PC-9 (cell line): ENCODE measurements at regions not wholly inside any gene's neighbourhood (a gene's known extent, or its start where the extent isn't known, plus 50 kb on each side); places are given as distances from the start of the nearest gene placed in this dataset.

Experiments used
- BruUV-seq: library from RNA; stranded (reverse); fragments of 400-500 nt; replicated peaks from 2 replicates; lab custom pipeline; 2021; lab: Mats Ljungman, UMichigan
- CTCF ChIA-PET: fragments of 300-600 bp; sonication (Branson Sonifier 250); formaldehyde crosslinking; loops from one replicate; lab custom pipeline; 2022; ENCODE audit warnings: antibody characterized with exemption; lab: Charles Lee
- POLR2A ChIA-PET: fragments of 300-600 bp; sonication (Branson Sonifier 250); formaldehyde crosslinking; loops from one replicate; lab custom pipeline; 2022; ENCODE audit warnings: antibody characterized with exemption; ENCODE audit not compliant: unreplicated experiment; lab: Charles Lee
- DNase-seq, 2 experiments: peaks; one replicate each; pipeline versions ENCODE4 v3.0.0 to v3.0.0-alpha.2; 2015 to 2022; ENCODE audit warnings: mixed read lengths in 1 of 2
- H2AFZ ChIP-seq: fragments of 200-600 bp; sonication (generic); 2 replicates; pipeline ENCODE4 v1.8.1; 2017; ENCODE audit warnings: antibody characterized with exemption
- H3F3A ChIP-seq: fragments of 200-600 bp; sonication (generic); 2 replicates; pipeline ENCODE4 v1.8.1; 2017; ENCODE audit warnings: antibody characterized with exemption, mild to moderate bottlenecking, low read depth; ENCODE audit not compliant: insufficient read depth
- H3K27ac ChIP-seq: fragments of 200-600 bp; sonication (generic); 2 replicates; pipeline ENCODE4 v1.6.1; 2016; ENCODE audit warnings: mixed run types
- H3K27me3 ChIP-seq: fragments of 200-600 bp; sonication (generic); 2 replicates; pipeline ENCODE4 v1.6.1; 2016; ENCODE audit warnings: low read depth, mixed run types; ENCODE audit not compliant: insufficient read depth
- H3K36me3 ChIP-seq: fragments of 200-600 bp; sonication (generic); 2 replicates; pipeline ENCODE4 v1.6.1; 2016; ENCODE audit warnings: low read depth, mixed run types
- H3K4me1 ChIP-seq: fragments of 200-600 bp; sonication (generic); replicated peaks from 2 replicates; pipeline ENCODE4 v1.6.1; 2016; ENCODE audit warnings: mixed run types; ENCODE audit not compliant: insufficient read depth
- H3K4me2 ChIP-seq: fragments of 200-600 bp; sonication (generic); 2 replicates; pipeline ENCODE4 v1.6.1; 2017; ENCODE audit warnings: mixed run types
- H3K4me3 ChIP-seq: fragments of 200-600 bp; sonication (generic); 2 replicates; pipeline ENCODE4 v1.6.1; 2016; ENCODE audit warnings: mixed run types
- H3K79me2 ChIP-seq: fragments of 200-600 bp; sonication (generic); 2 replicates; pipeline ENCODE4 v1.6.1; 2017; ENCODE audit warnings: low read depth, mixed run types
- H3K9me2 ChIP-seq: fragments of 200-600 bp; sonication (generic); 2 replicates; pipeline ENCODE4 v1.8.1; 2017; ENCODE audit warnings: mild to moderate bottlenecking; ENCODE audit not compliant: insufficient read depth
- H3K9me3 ChIP-seq: fragments of 200-600 bp; sonication (generic); 2 replicates; pipeline ENCODE4 v1.8.1; 2016; ENCODE audit warnings: low read depth; ENCODE audit not compliant: insufficient read depth
- H4K20me1 ChIP-seq: fragments of 200-600 bp; sonication (generic); 2 replicates; pipeline ENCODE4 v1.8.1; 2017; ENCODE audit not compliant: insufficient read depth
- EZH2 ChIP-seq: fragments of 200-600 bp; sonication (generic); IDR thresholded peaks from 2 replicates; pipeline ENCODE4 v1.8.0; 2017; ENCODE audit warnings: antibody characterized with exemption, low read depth
- intact Hi-C: fragments of 100-400 bp; cut with micrococcal nuclease; formaldehyde crosslinking; loops from one replicate; pipeline ENCODE4 v1.10.0; 2022; ENCODE audit not compliant: unreplicated experiment
- TF ChIP-seq, protein P1 (sequence below): fragments of 200-600 bp; sonication (generic); conservative IDR thresholded peaks from 2 replicates; pipeline ENCODE4 v1.6.1; 2017; ENCODE audit warnings: mixed run types, antibody characterized with exemption, mild to moderate bottlenecking, moderate library complexity

DNA sequence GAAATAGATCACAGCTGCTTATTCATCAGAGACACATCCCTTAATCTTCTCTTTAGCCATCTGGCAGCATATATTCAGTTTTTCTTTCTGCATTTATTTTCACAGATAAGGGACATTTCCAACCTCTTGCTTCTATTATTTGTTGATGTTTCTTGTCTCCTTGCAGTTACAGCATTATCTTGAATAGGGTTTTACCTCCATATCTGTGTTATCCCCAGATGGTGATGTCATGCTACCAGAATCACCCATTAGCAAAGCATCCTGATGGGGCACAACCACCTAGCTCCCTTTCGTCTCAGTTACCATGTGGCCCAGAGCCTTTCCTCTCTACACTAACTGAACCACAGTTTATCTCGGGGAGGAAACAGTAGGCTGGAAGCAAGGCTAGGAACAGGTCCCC is 483.9 kb downstream of the FOXO1 start:
- Histone ChIP-seq H3K27me3 (no peaks in the 10 kb centered on the region), H3K4me1 (no peaks in the 10 kb centered on the region), H3K9me3 (no peaks in the 10 kb centered on the region), H2AFZ (no peak overlapping the region), H3K36me3 (no peaks in the 10 kb centered on the region), H3F3A (no peaks in the 10 kb centered on the region), H3K27ac (no peak overlapping the region), H3K4me2 (no peak overlapping the region), H4K20me1 (no peaks in the 10 kb centered on the region), H3K9me2 (no peaks in the 10 kb centered on the region), H3K4me3 (no peak overlapping the region), H3K79me2 (no peaks in the 10 kb centered on the region)
- BruUV-seq, result no TSS peak
- CTCF ChIA-PET, result no interaction called here
- POLR2A ChIA-PET, result no interaction called here
- TF ChIP-seq, protein P1, sequence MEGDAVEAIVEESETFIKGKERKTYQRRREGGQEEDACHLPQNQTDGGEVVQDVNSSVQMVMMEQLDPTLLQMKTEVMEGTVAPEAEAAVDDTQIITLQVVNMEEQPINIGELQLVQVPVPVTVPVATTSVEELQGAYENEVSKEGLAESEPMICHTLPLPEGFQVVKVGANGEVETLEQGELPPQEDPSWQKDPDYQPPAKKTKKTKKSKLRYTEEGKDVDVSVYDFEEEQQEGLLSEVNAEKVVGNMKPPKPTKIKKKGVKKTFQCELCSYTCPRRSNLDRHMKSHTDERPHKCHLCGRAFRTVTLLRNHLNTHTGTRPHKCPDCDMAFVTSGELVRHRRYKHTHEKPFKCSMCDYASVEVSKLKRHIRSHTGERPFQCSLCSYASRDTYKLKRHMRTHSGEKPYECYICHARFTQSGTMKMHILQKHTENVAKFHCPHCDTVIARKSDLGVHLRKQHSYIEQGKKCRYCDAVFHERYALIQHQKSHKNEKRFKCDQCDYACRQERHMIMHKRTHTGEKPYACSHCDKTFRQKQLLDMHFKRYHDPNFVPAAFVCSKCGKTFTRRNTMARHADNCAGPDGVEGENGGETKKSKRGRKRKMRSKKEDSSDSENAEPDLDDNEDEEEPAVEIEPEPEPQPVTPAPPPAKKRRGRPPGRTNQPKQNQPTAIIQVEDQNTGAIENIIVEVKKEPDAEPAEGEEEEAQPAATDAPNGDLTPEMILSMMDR, result no peak
- TF ChIP-seq EZH2, result no peak
- intact Hi-C loops, result no loop called here
- DNase-seq, result no peak

DNA sequence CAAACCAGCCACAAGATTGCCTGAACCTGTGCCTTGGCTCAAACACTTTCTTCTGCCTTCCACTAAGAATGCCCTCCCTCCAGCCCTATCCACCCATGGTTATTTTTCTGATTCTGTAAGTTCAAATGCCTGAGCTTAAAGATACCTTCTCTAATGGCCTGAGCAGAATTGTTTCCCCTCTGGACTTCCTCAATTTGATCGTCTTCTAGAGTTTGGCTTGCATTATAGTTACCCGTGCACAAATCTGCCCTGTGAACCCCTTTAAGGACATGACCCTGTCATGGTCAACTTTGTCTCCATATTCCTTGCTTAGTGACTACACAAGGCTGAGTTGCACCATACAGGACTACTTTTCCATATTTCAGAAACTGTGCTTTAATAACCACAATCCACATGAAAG is 481.0 kb downstream of the FOXO1 start:
- Histone ChIP-seq H3K27me3 (no peaks in the 10 kb centered on the region), H3K36me3 (no peaks in the 10 kb centered on the region), H3K9me2 (no peaks in the 10 kb centered on the region), H3F3A (no peaks in the 10 kb centered on the region), H3K9me3 (no peaks in the 10 kb centered on the region), H4K20me1 (no peaks in the 10 kb centered on the region), H3K4me1 (no peaks in the 10 kb centered on the region), H3K27ac (no peak overlapping the region), H2AFZ (no peak overlapping the region), H3K4me2 (no peak overlapping the region), H3K4me3 (no peak overlapping the region), H3K79me2 (no peaks in the 10 kb centered on the region)
- TF ChIP-seq, protein P1, result no peak
- TF ChIP-seq EZH2, result no peak
- BruUV-seq, result no TSS peak
- ChIA-PET CTCF (no interaction called here), POLR2A (no interaction called here)
- DNase-seq, result no peak
- intact Hi-C loops, result no loop called here

DNA sequence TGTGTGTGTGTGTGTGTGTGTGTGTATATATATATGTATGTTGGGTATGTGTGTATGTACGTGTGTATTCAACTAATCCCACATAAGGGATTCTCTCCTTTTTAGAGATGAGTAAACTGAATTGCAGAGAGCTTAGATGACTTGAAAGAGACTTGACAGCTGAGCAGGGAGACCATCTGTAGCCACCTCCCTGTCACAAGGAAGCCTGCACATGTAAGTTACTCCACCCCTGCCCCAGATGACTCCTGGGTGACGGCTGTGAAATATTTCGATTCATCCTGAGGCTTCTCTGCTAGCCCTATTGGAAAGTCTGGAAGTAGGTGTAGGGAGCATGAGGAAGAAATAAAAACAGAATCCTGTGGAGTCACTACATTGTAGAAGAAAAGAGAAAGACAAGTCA is 480.4 kb downstream of the FOXO1 start:
- ChIA-PET POLR2A (no interaction called here), CTCF (no interaction called here)
- TF ChIP-seq, protein P1, result no peak
- no peak for TF ChIP-seq EZH2
- Histone ChIP-seq H3K9me2 (no peaks in the 10 kb centered on the region), H3K36me3 (no peaks in the 10 kb centered on the region), H3K27ac (no peak overlapping the region), H3K4me3 (no peak overlapping the region), H3F3A (no peaks in the 10 kb centered on the region), H4K20me1 (no peaks in the 10 kb centered on the region), H3K9me3 (no peaks in the 10 kb centered on the region), H2AFZ (no peak overlapping the region), H3K4me1 (no peaks in the 10 kb centered on the region), H3K79me2 (no peaks in the 10 kb centered on the region), H3K4me2 (no peak overlapping the region), H3K27me3 (no peaks in the 10 kb centered on the region)
- intact Hi-C loops, result no loop called here
- BruUV-seq, result no TSS peak
- DNase-seq, result no peak
